Upper lobe of right lung (tissue), 1 donor: ENCODE measurements at regions not wholly inside any gene's neighbourhood (a gene's known extent, or its start where the extent isn't known, plus 50 kb on each side); places are given as distances from the start of the nearest gene placed in this dataset.

ENCODE experiments used
- ATAC-seq: fragments of 200-7000 bp; cut with Tn5 transposase; one replicate; pipeline ENCODE4 v1.9.1; 2020; ENCODE audit warnings: mild to moderate bottlenecking, moderate library complexity
- DNase-seq: peaks from one replicate; pipeline ENCODE4 v3.0.0-alpha.2; 2020
- H3K27ac ChIP-seq: fragments of 200-600 bp; one replicate; pipeline ENCODE4 v1.8.0; 2022
- H3K27me3 ChIP-seq: fragments of 200-600 bp; one replicate; pipeline ENCODE4 v1.8.0; 2022; ENCODE audit warnings: mild to moderate bottlenecking
- H3K36me3 ChIP-seq: fragments of 200-600 bp; one replicate; pipeline ENCODE4 v1.8.0; 2022
- H3K4me1 ChIP-seq: fragments of 200-600 bp; one replicate; pipeline ENCODE4 v1.8.0; 2022
- H3K4me3 ChIP-seq: fragments of 200-600 bp; one replicate; pipeline ENCODE4 v1.8.0; 2022; ENCODE audit warnings: mild to moderate bottlenecking
- H3K9me3 ChIP-seq: fragments of 200-600 bp; one replicate; pipeline ENCODE4 v1.8.0; 2022
- CTCF ChIP-seq: fragments of 200-600 bp; IDR thresholded peaks from one replicate; pipeline ENCODE4 v1.8.0; 2022; ENCODE audit warnings: antibody characterized with exemption
- intact Hi-C: fragments of 100-400 bp; cut with DNase I; formaldehyde crosslinking; loops from one replicate; pipeline ENCODE4 v1.11.0; 2022
- donor health status: DM: no; HTN: yes; CAD: no; lungs with severe emphysema.

DNA sequence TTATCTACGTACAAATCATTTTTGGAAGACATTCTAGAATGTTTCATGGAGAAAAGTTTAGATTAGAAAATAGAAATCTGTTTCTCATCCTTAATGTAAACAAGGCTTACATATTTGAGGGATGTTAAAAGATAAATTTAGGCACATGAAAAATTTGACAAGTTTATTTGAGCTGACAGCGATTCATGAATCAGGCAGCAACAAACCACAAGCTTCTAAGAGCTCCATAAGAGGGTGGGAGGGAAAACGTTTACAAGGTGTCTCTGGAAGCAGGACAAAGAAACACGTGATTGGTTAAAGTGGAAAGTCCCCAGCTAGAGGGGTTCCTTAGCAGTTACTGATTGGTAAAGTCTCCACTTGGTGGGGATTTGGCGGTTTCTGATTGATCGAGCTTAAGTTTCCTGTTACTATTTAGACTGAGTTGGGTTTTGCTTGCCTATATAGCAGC is 228.9 kb upstream of the PITRM1 start:
- ATAC-seq (no peak), DNase-seq (no peak)
- TF ChIP-seq CTCF = no peak
- H3K4me1 ChIP-seq = peaks cover 5% of the 10 kb centered on the region
- no peak overlapping the region for H3K27ac ChIP-seq
- no peak overlapping the region for H3K4me3 ChIP-seq
- no peaks in the 10 kb centered on the region for H3K9me3 ChIP-seq
- H3K36me3 ChIP-seq = no peaks in the 10 kb centered on the region
- intact Hi-C loops = no loop called here
- no peaks in the 10 kb centered on the region for H3K27me3 ChIP-seq

DNA sequence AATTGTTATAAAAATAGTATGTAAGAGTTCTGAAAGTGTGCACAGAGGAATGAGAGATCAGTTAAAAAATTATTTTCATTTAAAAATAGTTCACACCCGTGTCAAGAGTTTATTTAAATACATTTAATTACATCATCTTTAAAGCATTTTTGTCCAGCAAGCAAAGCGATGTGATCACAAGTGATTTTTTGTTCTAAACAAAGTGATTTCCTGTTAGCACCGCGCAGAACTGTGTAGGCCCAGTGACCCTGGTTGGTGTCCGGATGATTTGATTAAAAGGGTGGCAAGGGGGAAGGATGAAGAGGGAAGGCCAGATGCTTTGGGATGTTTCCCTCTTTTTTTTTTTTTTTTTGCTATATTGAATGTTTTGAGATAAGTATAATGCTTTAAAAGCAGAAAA is 227.8 kb upstream of the PITRM1 start:
- TF ChIP-seq CTCF = no peak

GRCh38 chr10:3399756-3400155 is 227.2 kb upstream of the PITRM1 start:
- Histone ChIP-seq H3K27ac (peak overlapping the region; percentile 30), H3K4me1 (peaks cover 5% of the 10 kb centered on the region), H3K9me3 (no peaks in the 10 kb centered on the region), H3K4me3 (no peak overlapping the region), H3K36me3 (no peaks in the 10 kb centered on the region), H3K27me3 (no peaks in the 10 kb centered on the region)
- intact Hi-C loops = no loop called here
- DNase-seq = no peak
- TF ChIP-seq CTCF = no peak
- no peak for ATAC-seq

More for the DNA sequence above, 227.8 kb upstream of the PITRM1 start:
- Histone ChIP-seq H3K36me3 (no peaks in the 10 kb centered on the region), H3K9me3 (no peaks in the 10 kb centered on the region), H3K4me3 (no peak overlapping the region), H3K27me3 (no peaks in the 10 kb centered on the region), H3K27ac (peak overlapping the region; percentile 30), H3K4me1 (peaks cover 5% of the 10 kb centered on the region)
- ATAC-seq (no peak), DNase-seq (no peak)
- intact Hi-C loops = no loop called here

DNA sequence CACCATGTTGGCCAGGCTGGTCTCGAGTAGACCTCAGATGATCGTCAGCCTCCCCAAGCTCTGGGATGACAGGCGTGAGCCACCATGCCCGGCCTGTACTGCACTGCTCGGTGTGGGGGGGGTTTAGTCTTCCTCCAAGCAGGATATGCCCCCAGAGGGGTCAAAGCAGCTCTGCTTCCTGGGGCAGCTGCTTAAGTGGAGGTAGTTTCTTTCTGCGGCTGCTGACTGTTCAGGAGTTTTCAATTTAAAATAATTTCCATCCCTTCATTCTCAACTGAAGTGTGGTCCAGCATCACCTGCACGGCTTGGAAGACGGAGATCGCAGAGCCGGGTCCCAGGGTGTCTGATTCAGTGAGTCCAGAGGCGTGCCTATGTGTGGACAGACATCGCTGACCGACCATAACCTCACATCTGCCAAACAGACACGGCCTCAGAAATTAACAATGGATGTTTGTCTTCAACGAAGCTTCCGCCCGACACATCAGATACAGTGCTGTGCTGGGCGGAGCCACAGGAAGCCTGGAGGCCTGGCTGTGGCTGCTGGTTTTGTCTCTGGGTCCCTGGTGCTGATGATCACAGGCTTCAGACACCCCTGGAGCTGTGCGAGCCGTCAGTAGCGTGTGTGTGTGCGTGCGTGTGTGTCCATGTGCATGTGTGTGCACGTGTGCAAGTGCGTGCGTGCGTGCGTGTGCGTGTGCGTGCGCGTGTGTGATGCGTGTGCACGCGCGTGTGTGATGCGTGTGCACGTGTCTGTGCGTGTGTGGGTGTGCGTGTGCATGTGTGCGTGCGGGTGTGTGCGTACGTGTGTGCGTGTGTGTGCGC is 226.5 kb upstream of the PITRM1 start:
- no peaks in the 10 kb centered on the region for H3K27me3 ChIP-seq
- no peak overlapping the region for H3K27ac ChIP-seq
- DNase-seq = peak; percentile 48
- peak; percentile 54 for ATAC-seq
- no peak for TF ChIP-seq CTCF
- no peak overlapping the region for H3K4me3 ChIP-seq
- H3K36me3 ChIP-seq = no peaks in the 10 kb centered on the region
- intact Hi-C loops = no loop called here
- no peaks in the 10 kb centered on the region for H3K9me3 ChIP-seq
- H3K4me1 ChIP-seq = peaks cover 5% of the 10 kb centered on the region

DNA sequence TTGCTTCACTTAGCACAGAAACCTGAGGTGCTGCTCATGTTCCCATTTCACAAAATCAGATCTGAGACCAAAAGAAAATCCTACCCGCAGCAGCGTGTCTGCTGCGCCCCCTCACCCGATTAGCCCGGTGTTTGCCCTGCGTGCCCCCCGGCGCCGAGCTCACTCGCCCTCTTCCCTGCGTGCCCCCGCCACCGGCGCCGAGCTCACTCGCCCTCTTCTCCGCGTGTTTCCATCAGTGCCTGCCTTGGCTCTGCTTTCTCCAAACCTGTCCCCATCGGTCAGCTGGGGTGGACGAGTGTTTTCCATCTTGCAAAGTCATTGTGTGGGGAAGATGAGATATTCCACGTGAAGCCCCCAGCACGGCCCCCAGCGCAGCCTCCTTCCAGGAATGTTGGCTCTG is 225.3 kb upstream of the PITRM1 start:
- no peak for TF ChIP-seq CTCF
- intact Hi-C loops = no loop called here
- H3K9me3 ChIP-seq = no peaks in the 10 kb centered on the region
- ATAC-seq (no peak), DNase-seq (peak; percentile 60)
- H3K27ac ChIP-seq = no peak overlapping the region
- H3K4me3 ChIP-seq = no peak overlapping the region
- H3K4me1 ChIP-seq = peaks cover 5% of the 10 kb centered on the region
- H3K36me3 ChIP-seq = no peaks in the 10 kb centered on the region
- no peaks in the 10 kb centered on the region for H3K27me3 ChIP-seq
